Loucy (cell line): ENCODE measurements at regions not wholly inside any gene's neighbourhood (a gene's known extent, or its start where the extent isn't known, plus 50 kb on each side); places are given as distances from the start of the nearest gene placed in this dataset.

Experiments used
- H2AFZ ChIP-seq: fragments of 200-600 bp; sonication (generic); 2 replicates; pipeline ENCODE4 v1.6.0; 2016; ENCODE audit warnings: antibody characterized with exemption, mild to moderate bottlenecking, low read length, moderate library complexity
- H3F3A ChIP-seq: fragments of 200-600 bp; 2 replicates; pipeline ENCODE4 v1.6.0; 2016; ENCODE audit warnings: antibody characterized with exemption, low read depth, mild to moderate bottlenecking
- H3K27me3 ChIP-seq: fragments of 200-600 bp; sonication (generic); 2 replicates; pipeline ENCODE4 v1.6.1; 2014; ENCODE audit warnings: low read length, mild to moderate bottlenecking; ENCODE audit not compliant: insufficient read depth, poor library complexity, severe bottlenecking
- H3K36me3 ChIP-seq: fragments of 200-600 bp; sonication (generic); 2 replicates; pipeline ENCODE4 v1.6.1; 2016; ENCODE audit warnings: low read length; ENCODE audit not compliant: insufficient read depth
- H3K4me1 ChIP-seq: fragments of 200-600 bp; sonication (generic); 2 replicates; pipeline ENCODE4 v1.5.1; 2014; ENCODE audit warnings: low read length, mild to moderate bottlenecking; ENCODE audit not compliant: insufficient read depth, poor library complexity, severe bottlenecking
- H3K4me2 ChIP-seq: fragments of 200-600 bp; sonication (generic); 2 replicates; pipeline ENCODE4 v1.6.0; 2014; ENCODE audit warnings: antibody characterized with exemption, low read length, low read depth, mild to moderate bottlenecking; ENCODE audit not compliant: poor library complexity, severe bottlenecking
- H3K4me3 ChIP-seq: fragments of 200-600 bp; sonication (generic); 2 replicates; pipeline ENCODE4 v1.5.1; 2014; ENCODE audit warnings: low read length, mild to moderate bottlenecking, mixed read lengths; ENCODE audit not compliant: poor library complexity, severe bottlenecking
- H3K79me2 ChIP-seq: fragments of 200-600 bp; sonication (generic); 2 replicates; pipeline ENCODE4 v1.6.1; 2014; ENCODE audit warnings: low read length; ENCODE audit not compliant: insufficient read depth
- H3K9ac ChIP-seq: fragments of 200-600 bp; sonication (generic); 2 replicates; pipeline ENCODE4 v1.6.0; 2014; ENCODE audit warnings: mild to moderate bottlenecking, low read depth, low read length, moderate library complexity; ENCODE audit not compliant: poor library complexity, severe bottlenecking
- H3K9me2 ChIP-seq: fragments of 200-600 bp; sonication (generic); replicated peaks from 2 replicates; pipeline ENCODE4 v1.6.1; 2016; ENCODE audit warnings: low read depth, low read length, mixed read lengths
- H3K9me3 ChIP-seq: fragments of 200-600 bp; sonication (generic); 2 replicates; pipeline ENCODE4 v1.6.1; 2014; ENCODE audit warnings: mild to moderate bottlenecking, antibody characterized with exemption, low read length, low read depth; ENCODE audit not compliant: insufficient read depth
- H4K20me1 ChIP-seq: fragments of 200-600 bp; sonication (generic); 2 replicates; pipeline ENCODE4 v1.6.0; 2014; ENCODE audit warnings: antibody characterized with exemption, low read length, mild to moderate bottlenecking; ENCODE audit not compliant: insufficient read depth, poor library complexity, severe bottlenecking
- CTCF ChIP-seq: fragments of 200-600 bp; sonication (generic); conservative IDR thresholded peaks from 2 replicates; pipeline ENCODE4 v1.5.1; 2014; ENCODE audit warnings: mild to moderate bottlenecking, antibody characterized with exemption, low read length
- EZH2phosphoT487 ChIP-seq: fragments of 200-600 bp; IDR thresholded peaks from 2 replicates; pipeline ENCODE4 v1.6.1; 2018; ENCODE audit warnings: antibody characterized with exemption, mild to moderate bottlenecking, moderate library complexity, borderline replicate concordance

GRCh38 chr6:1081551-1082284, 230.2 kb upstream of the FOXQ1 start:
- no peak overlapping the region for H3K9ac ChIP-seq
- TF ChIP-seq EZH2phosphoT487 (no peak), CTCF (no peak)
- no peaks in the 10 kb centered on the region for H3K27me3 ChIP-seq

GRCh38 chr6:1080453-1081337, 231.2 kb upstream of the FOXQ1 start:
- Histone ChIP-seq H3K9me2 (no peaks in the 10 kb centered on the region), H4K20me1 (no peaks in the 10 kb centered on the region), H3F3A (no peaks in the 10 kb centered on the region), H3K4me3 (no peak overlapping the region), H3K9ac (no peak overlapping the region), H3K4me2 (no peak overlapping the region), H3K9me3 (no peaks in the 10 kb centered on the region), H3K4me1 (no peaks in the 10 kb centered on the region), H3K79me2 (no peaks in the 10 kb centered on the region), H3K27me3 (no peaks in the 10 kb centered on the region), H3K36me3 (no peaks in the 10 kb centered on the region), H2AFZ (no peak overlapping the region)
- TF ChIP-seq EZH2phosphoT487: no peak

More at GRCh38 chr6:1081551-1082284, 230.2 kb upstream of the FOXQ1 start:
- H3K4me1 ChIP-seq: no peaks in the 10 kb centered on the region
- H3K9me3 ChIP-seq: no peaks in the 10 kb centered on the region
- no peak overlapping the region for H2AFZ ChIP-seq
- H3K79me2 ChIP-seq: no peaks in the 10 kb centered on the region
- no peaks in the 10 kb centered on the region for H4K20me1 ChIP-seq
- H3K9me2 ChIP-seq: no peaks in the 10 kb centered on the region
- no peaks in the 10 kb centered on the region for H3F3A ChIP-seq
- H3K4me2 ChIP-seq: no peak overlapping the region
- H3K36me3 ChIP-seq: no peaks in the 10 kb centered on the region
- H3K4me3 ChIP-seq: no peak overlapping the region

GRCh38 chr6:1079525-1079924, 232.4 kb upstream of the FOXQ1 start:
- Histone ChIP-seq H4K20me1 (no peaks in the 10 kb centered on the region), H3K36me3 (no peaks in the 10 kb centered on the region), H3F3A (no peaks in the 10 kb centered on the region), H3K27me3 (no peaks in the 10 kb centered on the region), H3K9me3 (no peaks in the 10 kb centered on the region), H3K4me2 (no peak overlapping the region), H3K4me3 (no peak overlapping the region), H3K9me2 (no peaks in the 10 kb centered on the region), H3K4me1 (no peaks in the 10 kb centered on the region), H3K9ac (no peak overlapping the region), H2AFZ (no peak overlapping the region), H3K79me2 (no peaks in the 10 kb centered on the region)
- no peak for TF ChIP-seq EZH2phosphoT487
- no peak for TF ChIP-seq CTCF
